Hippocampal formation (tissue), 2 donors: ENCODE measurements at regions not wholly inside any gene's neighbourhood (a gene's known extent, or its start where the extent isn't known, plus 50 kb on each side); places are given as distances from the start of the nearest gene placed in this dataset.

ENCODE experiments used
- DNase-seq, 2 donors: peaks; one replicate each; lab custom pipeline; 2025; lab: John Stamatoyannopoulos, UW

DNA sequence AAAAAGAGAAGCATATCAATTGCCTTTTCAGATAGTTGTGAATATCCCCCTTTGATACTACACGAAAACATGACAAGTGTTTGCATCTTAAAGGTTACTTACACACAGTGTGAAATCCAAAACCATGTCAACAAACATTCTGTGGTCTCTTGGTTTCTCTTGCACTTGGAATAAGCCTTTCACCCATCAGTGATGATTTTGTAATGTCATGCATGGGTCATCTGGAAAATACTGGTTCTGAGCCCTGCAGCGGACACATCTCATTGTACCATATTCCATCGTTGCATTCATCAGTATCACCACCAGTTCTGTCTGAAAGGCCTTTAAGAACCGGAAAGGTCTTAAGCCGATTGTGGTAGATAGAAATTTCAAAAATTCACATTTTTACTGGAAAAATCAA lies 65.4 kb upstream of the SOX1 start:
- no peak for DNase-seq

DNA sequence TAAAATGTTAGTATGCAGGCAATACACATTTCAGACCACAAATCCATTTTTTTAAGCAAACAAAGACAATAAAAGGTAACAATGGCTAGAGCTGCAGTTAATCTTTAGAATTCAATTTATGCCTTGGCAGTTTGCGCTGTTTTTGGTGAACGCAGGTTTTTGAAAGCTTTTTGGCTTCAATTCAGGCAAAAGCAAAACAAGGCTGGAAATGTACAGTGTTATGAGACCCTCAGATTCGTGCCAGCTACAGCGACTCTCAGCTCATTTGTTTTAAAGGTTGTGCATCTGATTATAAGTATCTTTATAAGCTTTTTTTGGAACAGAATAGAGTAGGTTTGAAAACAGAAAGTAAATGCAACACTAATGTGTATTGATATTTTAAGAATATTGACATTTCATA lies 63.6 kb upstream of the SOX1 start:
- DNase-seq: no peak

DNA sequence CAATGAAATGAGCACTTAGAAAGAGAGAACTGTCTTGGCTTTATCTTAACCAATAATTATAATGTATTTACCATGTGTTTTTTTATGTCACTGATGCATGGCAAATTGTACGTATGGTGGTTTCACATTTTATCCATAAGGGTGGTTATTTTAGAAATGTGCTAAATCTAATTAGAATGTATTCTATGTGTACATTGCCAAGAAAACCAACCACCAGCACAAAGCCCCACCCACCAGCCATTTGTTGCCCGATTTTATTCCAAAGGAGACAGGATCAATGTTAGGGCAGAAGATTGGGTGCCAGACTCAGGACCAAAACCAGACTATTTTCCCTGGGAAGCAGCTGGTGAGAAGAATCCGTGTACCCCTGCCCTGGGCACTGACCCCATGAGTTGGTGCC lies 63.0 kb upstream of the SOX1 start:
- DNase-seq: no peak

DNA sequence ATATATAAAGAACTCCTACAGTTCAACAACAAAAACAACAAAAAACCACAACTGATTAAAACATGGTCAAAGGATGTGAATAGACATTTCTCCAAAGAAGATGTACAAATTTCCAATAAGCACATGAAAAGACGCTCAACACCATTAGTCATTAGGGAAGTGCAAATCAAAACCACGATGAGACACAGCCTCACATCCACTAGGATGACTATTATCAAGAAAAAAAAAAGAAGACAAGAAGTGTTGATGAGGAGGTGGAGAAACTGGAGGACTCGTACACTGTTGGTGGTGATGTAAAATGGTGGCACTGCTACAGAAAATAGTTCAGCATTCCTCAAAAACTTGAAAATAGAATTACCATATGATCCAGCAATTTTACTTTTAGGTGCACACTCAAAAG lies 61.0 kb upstream of the SOX1 start:
- no peak for DNase-seq

DNA sequence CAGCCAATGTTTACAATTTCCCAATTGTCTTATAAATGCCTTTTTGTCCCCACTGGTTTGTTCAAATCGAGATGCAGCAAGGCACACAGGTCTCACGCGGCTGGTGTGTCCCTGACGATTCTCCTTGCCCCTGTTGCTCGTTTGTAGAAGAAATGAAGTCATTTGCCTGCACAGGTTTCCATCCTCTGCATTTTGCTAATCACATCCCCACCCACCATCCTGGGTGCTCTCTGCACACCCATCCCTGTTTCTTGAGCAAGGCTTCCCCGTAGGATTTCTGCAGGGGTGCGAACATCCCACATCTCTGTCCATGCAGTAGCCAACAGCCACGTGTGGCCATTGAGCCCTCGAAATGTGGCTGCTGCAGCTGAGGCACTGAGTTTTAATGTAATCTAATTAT lies 59.8 kb upstream of the SOX1 start:
- no peak for DNase-seq

DNA sequence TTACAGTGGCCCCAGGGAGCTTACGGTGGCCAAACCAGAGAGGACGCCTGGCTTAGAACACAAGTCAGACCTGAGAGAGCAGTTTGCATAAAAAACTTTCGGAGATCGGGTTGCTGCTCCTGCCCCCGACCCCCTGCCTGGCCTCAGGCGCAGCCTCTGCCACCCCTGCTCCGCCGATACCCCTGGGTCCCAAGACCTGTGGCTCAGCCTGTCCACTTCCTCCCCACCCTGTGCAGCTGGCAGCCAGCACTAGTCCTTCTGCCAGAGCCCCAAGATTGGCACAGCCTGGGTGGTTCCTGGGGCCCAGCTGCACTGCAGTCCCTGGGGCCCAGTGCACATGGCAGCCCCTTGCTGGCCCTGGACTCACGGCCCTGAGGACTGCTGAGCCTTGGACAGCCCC lies 56.2 kb upstream of the SOX1 start:
- DNase-seq: no peak

DNA sequence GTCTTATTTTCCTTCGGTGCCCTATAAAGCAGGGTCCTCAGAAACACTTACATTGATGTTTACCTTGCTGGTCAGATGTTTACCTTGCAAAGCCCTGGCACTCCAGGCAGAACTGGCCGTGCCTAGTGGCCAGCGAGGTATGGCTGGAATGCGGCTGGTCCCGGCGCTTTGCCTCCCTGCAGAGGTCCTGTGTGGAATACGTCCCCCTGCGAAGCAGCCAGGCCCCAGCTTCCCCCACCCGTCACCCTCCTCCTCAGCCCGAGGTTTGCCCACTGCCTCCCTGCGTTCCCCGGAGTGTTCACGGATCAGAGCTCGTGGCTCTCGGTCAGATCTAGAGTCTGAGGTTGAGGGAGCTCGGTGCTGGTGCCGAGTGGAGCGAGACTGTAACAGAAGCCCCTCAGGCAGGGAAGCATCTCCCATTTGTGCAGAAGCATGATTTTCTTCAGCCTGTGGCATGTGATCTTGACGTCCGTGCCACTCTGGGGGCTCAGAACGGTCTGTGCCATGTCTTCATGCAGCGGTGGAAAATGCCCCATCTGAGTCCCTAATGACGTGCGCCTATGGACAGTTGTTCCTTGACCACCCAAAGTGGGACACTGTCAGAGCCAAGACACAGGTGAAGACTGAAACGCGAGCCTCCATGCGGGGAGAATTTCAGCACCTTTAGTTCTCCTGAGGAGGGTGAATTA lies 54.8 kb upstream of the SOX1 start:
- no peak for DNase-seq

DNA sequence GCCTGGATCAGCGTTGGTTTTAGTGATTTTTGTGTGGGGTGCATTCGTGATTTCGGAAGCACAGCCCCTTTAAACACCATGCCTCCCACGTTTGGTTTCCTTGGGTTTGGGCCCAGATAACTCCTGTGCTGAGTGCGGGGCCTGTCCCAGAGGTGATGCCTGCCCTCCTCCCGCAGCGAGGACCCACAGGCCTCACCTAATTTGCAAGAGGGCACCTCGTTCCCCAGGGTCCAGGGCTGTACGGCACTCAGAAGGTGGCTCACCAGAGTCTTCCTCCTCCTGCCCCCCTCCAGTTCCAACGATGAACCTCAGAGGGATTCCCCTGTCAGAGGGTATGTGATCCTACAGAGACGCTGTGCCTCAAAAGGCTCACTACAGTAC lies 54.3 kb upstream of the SOX1 start:
- DNase-seq: no peak

DNA sequence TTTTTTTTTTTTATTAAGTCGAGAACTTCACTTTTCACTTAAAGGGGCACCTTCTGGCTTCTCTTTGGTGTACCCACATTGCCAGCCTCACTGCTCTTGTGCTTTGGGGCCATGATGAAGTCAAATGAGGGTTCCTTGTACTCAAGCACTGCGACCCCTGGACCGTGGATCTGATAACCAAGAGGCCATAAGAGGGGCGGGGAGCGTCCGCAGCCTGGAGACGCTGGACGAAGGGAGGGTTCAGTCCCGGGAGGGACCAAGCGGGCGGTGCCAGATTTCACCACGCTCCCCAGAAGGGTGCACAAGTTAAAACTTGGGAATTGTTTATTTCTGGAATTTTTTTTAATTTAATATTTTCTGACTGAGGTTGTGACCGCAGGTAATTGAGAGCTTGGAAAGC lies 53.3 kb upstream of the SOX1 start:
- no peak for DNase-seq

DNA sequence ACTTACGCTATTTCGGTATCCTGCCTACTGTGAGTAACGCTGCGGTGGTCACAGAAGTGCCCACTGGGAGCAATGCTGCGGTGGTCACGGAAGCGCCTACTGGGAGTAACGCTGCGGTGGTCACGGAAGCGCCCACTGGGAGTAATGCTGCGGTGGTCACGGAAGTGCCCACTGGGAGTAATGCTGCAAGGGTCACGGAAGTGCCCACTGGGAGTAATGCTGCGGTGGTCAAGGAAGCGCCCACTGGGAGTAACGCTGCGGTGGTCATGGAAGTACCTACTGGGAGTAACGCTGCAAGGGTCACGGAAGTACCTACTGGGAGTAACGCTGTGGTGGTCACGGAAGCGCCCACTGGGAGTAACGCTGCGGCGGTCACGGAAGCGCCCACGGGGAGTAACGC lies 52.1 kb upstream of the SOX1 start:
- DNase-seq: no peak
